GM06990 (cell line): ENCODE measurements at regions not wholly inside any gene's neighbourhood (a gene's known extent, or its start where the extent isn't known, plus 50 kb on each side); places are given as distances from the start of the nearest gene placed in this dataset.

ENCODE experiments used
- DNase-seq: peaks from one replicate; pipeline ENCODE4 v3.0.0-alpha.2; 2011; ENCODE audit not compliant: insufficient read length; ENCODE audit errors: extremely low read depth
- H3K27me3 ChIP-seq: replicated peaks from 2 replicates; pipeline ENCODE4 v1.6.0; 2011; ENCODE audit warnings: low read length; ENCODE audit not compliant: control insufficient read depth, insufficient read depth
- H3K36me3 ChIP-seq: 2 replicates; pipeline ENCODE4 v1.5.1; 2011; ENCODE audit warnings: low read length; ENCODE audit not compliant: control insufficient read depth, insufficient read depth
- H3K4me3 ChIP-seq: replicated peaks from 2 replicates; pipeline ENCODE4 v1.5.1; 2011; ENCODE audit warnings: low read depth, mild to moderate bottlenecking, control low read depth, low read length
- CTCF ChIP-seq: IDR thresholded peaks from 2 replicates; pipeline ENCODE4 v1.5.1; 2011; ENCODE audit warnings: low read length, control low read depth, mild to moderate bottlenecking, inconsistent platforms; ENCODE audit not compliant: insufficient read depth, poor library complexity, severe bottlenecking

- no peaks in the 10 kb centered on the region for H3K27me3 ChIP-seq
- no peak overlapping the region for H3K4me3 ChIP-seq
- no peak for TF ChIP-seq CTCF
- no peaks in the 10 kb centered on the region for H3K36me3 ChIP-seq
- DNase-seq = no peak
These were observed 398.6 kb downstream of the GPAM start for GRCh38 chr10:111784946-111785465.

- Histone ChIP-seq H3K36me3 (no peaks in the 10 kb centered on the region), H3K27me3 (no peaks in the 10 kb centered on the region), H3K4me3 (no peak overlapping the region)
- no peak for DNase-seq
- no peak for TF ChIP-seq CTCF
These were observed 397.6 kb downstream of the GPAM start for GRCh38 chr10:111785921-111786320.

GRCh38 chr10:111789821-111790220 lies 393.7 kb downstream of the GPAM start:
- Histone ChIP-seq H3K36me3 (no peaks in the 10 kb centered on the region), H3K27me3 (no peaks in the 10 kb centered on the region), H3K4me3 (no peak overlapping the region)
- no peak for DNase-seq
- TF ChIP-seq CTCF = no peak

- Histone ChIP-seq H3K4me3 (no peak overlapping the region), H3K36me3 (no peaks in the 10 kb centered on the region), H3K27me3 (no peaks in the 10 kb centered on the region)
- TF ChIP-seq CTCF = no peak
- DNase-seq = no peak
These were observed 381.7 kb downstream of the GPAM start for GRCh38 chr10:111801841-111802240.

GRCh38 chr10:111804781-111805180 lies 378.8 kb downstream of the GPAM start:
- no peaks in the 10 kb centered on the region for H3K27me3 ChIP-seq
- no peak for TF ChIP-seq CTCF
- DNase-seq = no peak
- H3K4me3 ChIP-seq = no peak overlapping the region
- H3K36me3 ChIP-seq = no peaks in the 10 kb centered on the region

GRCh38 chr10:111811517-111811916 lies 372.0 kb downstream of the GPAM start:
- H3K4me3 ChIP-seq = no peak overlapping the region
- H3K27me3 ChIP-seq = no peaks in the 10 kb centered on the region
- no peak for TF ChIP-seq CTCF
- DNase-seq = no peak
- H3K36me3 ChIP-seq = no peaks in the 10 kb centered on the region
